Rectal smooth muscle tissue (tissue), 1 donor: ENCODE measurements at regions not wholly inside any gene's neighbourhood (a gene's known extent, or its start where the extent isn't known, plus 50 kb on each side); places are given as distances from the start of the nearest gene placed in this dataset.
"Not testable (repeated sequence)": the region's sequence is repeated elsewhere in the genome, so short reads cannot be mapped to it uniquely, and the experiment has no call there.

ENCODE experiments used
- H3K27ac ChIP-seq: one replicate; pipeline ENCODE4 v1.7.0; 2013; ENCODE audit warnings: low read depth, low read length, inconsistent platforms
- H3K27me3 ChIP-seq: one replicate; pipeline ENCODE4 v1.7.0; 2013; ENCODE audit warnings: low read length; ENCODE audit not compliant: control insufficient read depth, insufficient read depth
- H3K36me3 ChIP-seq: one replicate; pipeline ENCODE4 v1.7.0; 2013; ENCODE audit warnings: low read length; ENCODE audit not compliant: control insufficient read depth, insufficient read depth
- H3K4me1 ChIP-seq: one replicate; pipeline ENCODE4 v1.7.0; 2013; ENCODE audit warnings: low read length; ENCODE audit not compliant: control insufficient read depth, insufficient read depth
- H3K4me3 ChIP-seq: one replicate; pipeline ENCODE4 v1.7.0; 2013; ENCODE audit warnings: low read length
- H3K9ac ChIP-seq: one replicate; pipeline ENCODE4 v1.7.0; 2013; ENCODE audit warnings: low read length

DNA sequence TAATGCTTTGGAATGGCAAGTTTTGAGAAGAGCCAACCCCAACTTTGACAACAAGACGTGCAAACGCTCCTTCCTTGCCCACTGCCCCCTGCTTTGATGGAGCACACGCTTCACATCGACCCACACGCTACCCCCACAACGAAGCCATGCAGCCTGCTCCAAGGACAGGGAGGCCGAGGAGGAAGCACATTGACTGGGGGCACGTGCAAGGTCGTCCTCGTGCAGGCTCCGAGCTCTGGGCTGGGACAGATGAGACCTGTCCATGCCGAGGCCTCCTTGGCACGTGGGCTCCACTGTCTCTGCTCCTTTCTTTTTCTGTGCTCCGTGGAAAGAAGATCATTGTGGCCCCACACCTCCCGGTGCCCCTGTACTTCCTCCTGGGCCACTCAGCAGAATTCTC is 309.0 kb downstream of the TEX29 start:
- Histone ChIP-seq H3K27me3 (no peaks in the 10 kb centered on the region), H3K27ac (no peak overlapping the region), H3K4me3 (no peak overlapping the region), H3K9ac (no peak overlapping the region), H3K36me3 (no peaks in the 10 kb centered on the region), H3K4me1 (no peaks in the 10 kb centered on the region)

- no peaks in the 10 kb centered on the region for H3K27me3 ChIP-seq
- H3K4me3 ChIP-seq = no peak overlapping the region
- no peak overlapping the region for H3K9ac ChIP-seq
- no peaks in the 10 kb centered on the region for H3K36me3 ChIP-seq
- no peak overlapping the region for H3K27ac ChIP-seq
- H3K4me1 ChIP-seq = no peaks in the 10 kb centered on the region
These were observed 309.5 kb downstream of the TEX29 start for GRCh38 chr13:111629926-111630325.

DNA sequence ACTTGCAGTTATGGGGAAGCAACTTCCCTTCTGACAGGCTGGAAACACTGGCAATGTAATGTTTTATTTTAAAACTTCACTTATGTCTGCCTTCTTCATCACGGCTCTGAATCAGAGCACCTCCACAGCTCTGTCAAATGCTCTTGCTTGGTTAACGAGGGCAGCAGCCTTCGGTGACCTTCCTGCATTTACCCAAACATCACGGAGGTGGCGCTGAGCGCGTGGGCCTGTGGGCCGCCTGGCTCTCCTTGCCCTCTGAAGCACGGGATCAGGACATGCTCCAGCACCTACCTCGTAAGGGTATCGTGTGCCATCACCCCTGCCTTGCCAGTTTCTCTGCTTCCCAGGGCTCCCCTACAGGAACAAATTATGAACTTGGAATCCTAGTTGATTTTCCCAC is 310.0 kb downstream of the TEX29 start:
- no peaks in the 10 kb centered on the region for H3K4me1 ChIP-seq
- no peaks in the 10 kb centered on the region for H3K27me3 ChIP-seq
- no peak overlapping the region for H3K27ac ChIP-seq
- H3K36me3 ChIP-seq = no peaks in the 10 kb centered on the region
- H3K4me3 ChIP-seq = no peak overlapping the region
- H3K9ac ChIP-seq = no peak overlapping the region

DNA sequence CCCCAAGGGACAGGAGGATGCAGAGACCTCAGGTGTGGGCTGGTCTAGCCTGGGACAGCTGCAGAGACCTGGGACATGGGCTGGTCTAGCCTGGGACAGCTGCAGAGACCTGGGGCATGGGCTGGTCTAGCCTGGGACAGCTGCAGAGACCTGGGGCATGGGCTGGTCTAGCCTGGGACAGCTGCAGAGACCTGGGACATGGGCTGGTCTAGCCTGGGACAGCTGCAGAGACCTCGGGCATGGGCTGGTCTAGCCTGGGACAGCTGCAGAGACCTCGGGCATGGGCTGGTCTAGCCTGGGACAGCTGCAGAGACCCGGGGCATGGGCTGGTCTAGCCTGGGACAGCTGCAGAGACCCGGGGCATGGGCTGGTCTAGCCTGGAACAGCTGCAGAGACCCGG is 310.8 kb downstream of the TEX29 start:
- H3K4me3 ChIP-seq, H3K9ac ChIP-seq, H3K27me3 ChIP-seq, H3K36me3 ChIP-seq, H3K4me1 ChIP-seq, H3K27ac ChIP-seq: not testable (repeated sequence)

DNA sequence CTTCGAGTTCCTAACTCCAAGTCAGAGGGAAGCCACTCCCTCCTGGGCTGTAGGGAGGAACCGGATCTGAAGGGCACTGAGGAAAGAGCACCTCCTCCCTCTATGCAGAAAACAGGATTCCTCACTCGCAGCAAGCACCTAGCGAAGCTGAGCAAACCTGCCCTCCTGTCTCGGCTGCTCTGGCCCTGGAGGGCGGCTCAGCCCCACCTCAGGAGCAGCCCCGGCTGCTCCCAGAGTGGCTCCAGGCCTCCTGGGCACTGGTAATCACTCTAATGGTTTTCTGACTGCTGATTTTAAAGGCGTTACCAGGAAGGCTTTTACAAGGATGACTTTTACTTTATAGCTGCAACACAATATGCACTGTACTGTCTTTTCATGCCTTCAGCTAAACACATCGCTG is 312.5 kb downstream of the TEX29 start:
- Histone ChIP-seq H3K36me3 (no peaks in the 10 kb centered on the region), H3K27me3 (no peaks in the 10 kb centered on the region), H3K27ac (no peak overlapping the region), H3K4me1 (no peaks in the 10 kb centered on the region), H3K9ac (no peak overlapping the region), H3K4me3 (no peak overlapping the region)

GRCh38 chr13:111633401-111633800 is 313.0 kb downstream of the TEX29 start:
- Histone ChIP-seq H3K36me3 (no peaks in the 10 kb centered on the region), H3K27me3 (no peaks in the 10 kb centered on the region), H3K9ac (no peak overlapping the region), H3K4me1 (no peaks in the 10 kb centered on the region), H3K27ac (no peak overlapping the region), H3K4me3 (no peak overlapping the region)

GRCh38 chr13:111634410-111634809 is 314.0 kb downstream of the TEX29 start:
- Histone ChIP-seq H3K27ac (no peak overlapping the region), H3K4me3 (no peak overlapping the region), H3K27me3 (no peaks in the 10 kb centered on the region), H3K36me3 (no peaks in the 10 kb centered on the region), H3K4me1 (no peaks in the 10 kb centered on the region), H3K9ac (no peak overlapping the region)

GRCh38 chr13:111636271-111636670 is 315.8 kb downstream of the TEX29 start:
- Histone ChIP-seq H3K9ac (no peak overlapping the region), H3K27me3 (no peaks in the 10 kb centered on the region), H3K4me3 (no peak overlapping the region), H3K36me3 (no peaks in the 10 kb centered on the region), H3K27ac (no peak overlapping the region), H3K4me1 (no peaks in the 10 kb centered on the region)

DNA sequence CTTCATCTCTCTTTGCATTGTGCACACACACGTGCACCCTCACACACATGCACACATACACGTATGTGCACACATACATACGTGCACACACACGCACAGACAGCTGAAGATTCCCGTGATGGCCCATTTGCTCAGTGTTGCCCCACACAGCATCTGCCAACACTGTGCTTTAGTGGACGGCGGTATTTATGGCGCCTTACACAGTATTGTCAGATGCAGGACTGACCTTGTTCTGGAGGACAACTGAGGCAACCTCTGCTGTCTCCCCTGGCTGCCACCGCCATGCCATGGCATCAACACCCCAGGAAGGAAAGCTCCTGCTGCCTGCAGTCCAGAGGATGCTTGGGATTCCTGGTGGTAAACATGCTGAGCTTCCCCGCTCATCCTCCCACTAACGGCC is 316.4 kb downstream of the TEX29 start:
- Histone ChIP-seq H3K27ac (no peak overlapping the region), H3K4me1 (no peaks in the 10 kb centered on the region), H3K9ac (no peak overlapping the region), H3K4me3 (no peak overlapping the region), H3K36me3 (no peaks in the 10 kb centered on the region), H3K27me3 (no peaks in the 10 kb centered on the region)

GRCh38 chr13:111637365-111637764 is 316.9 kb downstream of the TEX29 start:
- Histone ChIP-seq H3K4me1 (no peaks in the 10 kb centered on the region), H3K27me3 (no peaks in the 10 kb centered on the region), H3K9ac (no peak overlapping the region), H3K27ac (no peak overlapping the region), H3K4me3 (no peak overlapping the region), H3K36me3 (no peaks in the 10 kb centered on the region)

DNA sequence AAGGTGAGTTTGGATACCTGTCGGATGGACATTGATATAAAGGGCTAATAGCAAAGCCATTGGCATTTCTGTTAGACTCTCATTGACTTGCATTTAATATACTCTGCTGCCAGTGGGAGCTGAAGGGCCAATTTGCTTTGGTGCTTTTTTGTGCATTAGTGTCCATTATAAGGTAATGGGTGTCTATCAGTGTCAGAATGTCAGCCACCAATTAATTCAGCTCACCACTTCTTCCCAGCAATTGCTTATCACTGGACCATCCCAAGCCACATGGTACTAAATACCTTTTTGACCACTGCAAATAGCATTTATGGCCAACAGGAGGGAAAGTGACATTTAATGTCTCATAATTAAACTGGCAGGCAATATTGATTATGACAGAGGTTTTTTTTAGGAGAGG is 317.8 kb downstream of the TEX29 start:
- H3K4me3 ChIP-seq = no peak overlapping the region
- H3K27me3 ChIP-seq = no peaks in the 10 kb centered on the region
- H3K4me1 ChIP-seq = no peaks in the 10 kb centered on the region

DNA sequence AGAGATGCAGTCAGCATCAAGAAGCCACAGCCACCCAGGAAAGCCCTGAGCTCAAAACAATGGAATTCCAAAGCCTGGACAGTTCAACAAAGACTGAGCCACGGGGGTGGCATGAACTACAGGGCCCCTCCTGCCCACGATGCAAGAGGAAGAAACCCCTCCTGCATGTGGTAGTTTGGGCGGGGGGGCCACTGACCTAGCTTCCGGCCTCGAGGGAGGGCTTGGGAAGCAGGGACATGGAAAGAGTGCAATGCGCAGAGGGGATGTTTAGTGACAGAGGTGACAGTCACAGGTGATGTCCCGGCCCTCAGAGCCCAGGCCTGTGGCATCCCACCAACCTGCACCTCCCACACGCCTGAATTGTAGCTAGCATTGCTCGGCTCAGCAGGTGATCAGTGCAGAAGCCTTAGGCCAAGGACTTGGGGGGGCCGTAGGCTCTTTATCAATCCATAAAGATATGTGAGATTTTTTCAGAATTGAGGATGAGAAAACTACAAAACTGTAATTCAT is 318.8 kb downstream of the TEX29 start:
- Histone ChIP-seq H3K4me1 (no peaks in the 10 kb centered on the region), H3K9ac (no peak overlapping the region)

More for the DNA sequence above, 317.8 kb downstream of the TEX29 start:
- H3K36me3 ChIP-seq = no peaks in the 10 kb centered on the region
- H3K27ac ChIP-seq = no peak overlapping the region
- no peak overlapping the region for H3K9ac ChIP-seq

DNA sequence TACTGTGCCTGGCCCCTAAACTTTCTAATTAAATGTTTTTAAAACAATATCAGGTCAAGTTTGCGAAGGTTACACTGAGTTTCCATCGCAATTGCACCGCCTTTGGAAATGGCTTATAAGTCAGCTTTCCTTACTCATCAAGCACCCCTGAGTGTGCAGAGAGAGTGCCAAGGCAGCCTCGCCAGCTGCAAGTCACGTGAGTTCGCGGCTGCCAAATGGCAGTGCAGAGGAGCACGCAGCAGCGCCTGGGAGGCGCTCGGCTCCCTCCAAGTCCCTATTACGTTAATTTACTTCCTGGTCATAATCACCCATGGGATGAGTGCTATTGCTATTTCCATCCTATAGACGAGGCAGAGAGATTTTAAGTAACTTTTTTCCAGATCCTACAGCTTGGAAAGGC is 319.6 kb downstream of the TEX29 start:
- H3K4me3 ChIP-seq = no peak overlapping the region

More for the DNA sequence above, 318.8 kb downstream of the TEX29 start:
- Histone ChIP-seq H3K36me3 (no peaks in the 10 kb centered on the region), H3K27ac (no peak overlapping the region), H3K27me3 (no peaks in the 10 kb centered on the region), H3K4me3 (no peak overlapping the region)

More for the DNA sequence above, 319.6 kb downstream of the TEX29 start:
- Histone ChIP-seq H3K27ac (no peak overlapping the region), H3K4me1 (no peaks in the 10 kb centered on the region), H3K27me3 (no peaks in the 10 kb centered on the region), H3K36me3 (no peaks in the 10 kb centered on the region), H3K9ac (no peak overlapping the region)
